Tibial artery (tissue), 4 donors: ENCODE measurements at regions not wholly inside any gene's neighbourhood (a gene's known extent, or its start where the extent isn't known, plus 50 kb on each side); places are given as distances from the start of the nearest gene placed in this dataset.

ENCODE experiments used
- DNase-seq, 2 donors: peaks; one replicate each; pipeline ENCODE4 v3.0.0-alpha.2; 2019
- H3K27ac ChIP-seq, 2 donors: fragments of 200-600 bp; sonication (generic) in 1 of 2; 1 replicate in 1 of 2; 2 replicates in 1 of 2; pipeline ENCODE4 v1.5.1; 2018 to 2019; ENCODE audit warnings: mild to moderate bottlenecking in 1 of 2
- H3K27me3 ChIP-seq, 2 donors: fragments of 200-600 bp; sonication (generic) in 1 of 2; one replicate each; pipeline versions ENCODE4 v1.5.1 to v1.6.0; 2016 to 2019
- H3K36me3 ChIP-seq, 3 donors: fragments of 200-600 bp; sonication (generic) in 2 of 3; one replicate each; pipeline ENCODE4 v1.5.1; 2016 to 2019; ENCODE audit warnings: mild to moderate bottlenecking in 2 of 3
- H3K4me1 ChIP-seq, 4 donors: fragments of 200-600 bp; sonication (generic) in 2 of 4; 1 replicate in 3 of 4; 2 replicates in 1 of 4; pipeline ENCODE4 v1.5.1; 2016 to 2019
- H3K4me3 ChIP-seq, 2 donors: fragments of 200-600 bp; sonication (generic) in 1 of 2; 1 replicate in 1 of 2; 2 replicates in 1 of 2; pipeline ENCODE4 v1.5.1; 2018 to 2019; ENCODE audit warnings: mild to moderate bottlenecking in 2 of 2
- H3K9me3 ChIP-seq, 3 donors: fragments of 200-600 bp; sonication (generic) in 1 of 3; one replicate each; pipeline ENCODE4 v1.5.1; 2016 to 2019
- intact Hi-C: fragments of 100-400 bp; cut with DNase I; formaldehyde crosslinking; loops from one replicate; pipeline ENCODE4 v1.15.0; 2023; ENCODE audit warnings: low total_unique reads
- TF ChIP-seq, protein P1 (sequence below), 2 experiments: fragments of 200-600 bp in 1 of 2; fragments of 450-650 bp in 1 of 2; IDR thresholded peaks; one replicate each; pipeline ENCODE4 v1.5.1; 2017 to 2019; ENCODE audit warnings: antibody characterized with exemption in 2 of 2, mild to moderate bottlenecking in 1 of 2, moderate library complexity in 1 of 2

DNA sequence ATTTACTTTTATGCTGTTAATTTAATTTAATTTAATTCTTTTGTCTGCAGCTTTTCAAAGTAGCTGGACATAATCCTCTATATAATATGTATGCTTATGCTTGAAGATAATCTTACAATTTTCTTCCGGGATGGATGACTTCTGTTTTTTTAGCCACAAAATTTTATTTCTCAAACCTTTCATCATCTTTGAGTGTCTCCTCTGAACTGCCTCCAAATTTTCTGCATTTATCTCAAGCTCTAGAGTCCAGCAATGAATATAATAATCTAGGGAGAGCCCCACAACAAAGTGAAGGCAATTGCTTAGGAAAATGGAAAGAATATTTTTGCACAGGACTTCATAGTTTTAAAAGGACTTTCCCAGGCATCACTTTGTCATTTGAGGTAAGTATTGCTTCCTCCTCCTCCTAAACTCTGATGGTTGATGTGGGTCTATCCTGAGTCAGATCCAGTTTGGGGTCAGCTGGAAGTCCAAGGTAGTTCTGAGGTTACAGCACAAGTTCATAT lies 53.7 kb upstream of the FAM3C start:
- TF ChIP-seq, protein P1, sequence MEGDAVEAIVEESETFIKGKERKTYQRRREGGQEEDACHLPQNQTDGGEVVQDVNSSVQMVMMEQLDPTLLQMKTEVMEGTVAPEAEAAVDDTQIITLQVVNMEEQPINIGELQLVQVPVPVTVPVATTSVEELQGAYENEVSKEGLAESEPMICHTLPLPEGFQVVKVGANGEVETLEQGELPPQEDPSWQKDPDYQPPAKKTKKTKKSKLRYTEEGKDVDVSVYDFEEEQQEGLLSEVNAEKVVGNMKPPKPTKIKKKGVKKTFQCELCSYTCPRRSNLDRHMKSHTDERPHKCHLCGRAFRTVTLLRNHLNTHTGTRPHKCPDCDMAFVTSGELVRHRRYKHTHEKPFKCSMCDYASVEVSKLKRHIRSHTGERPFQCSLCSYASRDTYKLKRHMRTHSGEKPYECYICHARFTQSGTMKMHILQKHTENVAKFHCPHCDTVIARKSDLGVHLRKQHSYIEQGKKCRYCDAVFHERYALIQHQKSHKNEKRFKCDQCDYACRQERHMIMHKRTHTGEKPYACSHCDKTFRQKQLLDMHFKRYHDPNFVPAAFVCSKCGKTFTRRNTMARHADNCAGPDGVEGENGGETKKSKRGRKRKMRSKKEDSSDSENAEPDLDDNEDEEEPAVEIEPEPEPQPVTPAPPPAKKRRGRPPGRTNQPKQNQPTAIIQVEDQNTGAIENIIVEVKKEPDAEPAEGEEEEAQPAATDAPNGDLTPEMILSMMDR (IDR thresholded peaks at IDR 0.05), result no peak
- H3K4me1 ChIP-seq, result peaks cover 0 to 12% (median 0%) of the 10 kb centered on the region in 4 donors
- intact Hi-C loops, result no loop called here
- no peaks in the 10 kb centered on the region for H3K27me3 ChIP-seq
- no peak overlapping the region for H3K27ac ChIP-seq
- no peak overlapping the region for H3K4me3 ChIP-seq
- H3K9me3 ChIP-seq, result no peaks in the 10 kb centered on the region
- no peak for DNase-seq
- no peaks in the 10 kb centered on the region for H3K36me3 ChIP-seq

DNA sequence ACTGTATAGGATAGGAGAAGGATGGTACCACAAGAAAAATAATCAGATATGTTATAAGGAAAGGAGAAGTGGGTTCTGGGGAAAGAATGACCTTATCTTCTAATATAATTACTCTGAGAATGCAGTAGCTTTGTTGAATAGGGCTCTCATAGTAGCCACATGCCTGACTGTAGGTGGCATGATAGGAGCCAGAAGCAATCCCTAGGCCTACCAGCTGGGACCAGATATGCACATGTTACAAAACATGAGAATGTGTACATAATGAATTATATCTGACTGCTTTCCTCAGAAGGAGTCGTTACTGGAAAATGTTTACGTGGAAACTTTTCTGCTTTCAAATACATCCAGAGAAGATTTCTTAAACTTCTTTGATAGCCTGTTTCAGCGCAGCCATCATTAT lies 53.2 kb upstream of the FAM3C start:
- Histone ChIP-seq H3K4me3 (no peak overlapping the region), H3K4me1 (peaks cover 0 to 12% (median 0%) of the 10 kb centered on the region in 4 donors), H3K9me3 (no peaks in the 10 kb centered on the region), H3K27me3 (no peaks in the 10 kb centered on the region), H3K36me3 (no peaks in the 10 kb centered on the region), H3K27ac (no peak overlapping the region)
- intact Hi-C loops, result no loop called here
- DNase-seq, result no peak
- TF ChIP-seq, protein P1 (IDR thresholded peaks at IDR 0.05), result no peak

DNA sequence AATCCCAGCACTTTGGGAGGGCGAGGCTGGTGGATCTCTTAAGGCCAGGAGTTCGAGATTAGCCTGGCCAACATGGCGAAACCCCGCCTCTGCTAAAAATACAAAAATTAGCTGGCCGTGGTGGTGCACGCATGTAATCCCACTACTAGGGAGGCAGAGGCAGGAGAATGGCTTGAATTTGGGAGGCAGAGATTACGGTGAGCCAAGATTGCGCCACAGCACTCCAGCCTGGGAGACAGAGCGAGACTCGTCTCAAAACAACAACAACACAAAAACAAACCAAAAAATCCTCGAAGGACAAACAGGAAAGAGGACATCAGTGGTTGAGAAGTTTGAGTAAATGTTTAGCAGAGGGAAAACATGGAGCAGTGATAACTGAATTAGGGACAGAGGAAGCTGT lies 52.3 kb upstream of the FAM3C start:
- no peak for DNase-seq
- Histone ChIP-seq H3K27ac (no peak overlapping the region), H3K4me3 (no peak overlapping the region), H3K27me3 (no peaks in the 10 kb centered on the region), H3K9me3 (no peaks in the 10 kb centered on the region), H3K4me1 (peaks cover 0 to 12% (median 0%) of the 10 kb centered on the region in 4 donors), H3K36me3 (no peaks in the 10 kb centered on the region)
- intact Hi-C loops, result no loop called here
- TF ChIP-seq, protein P1 (IDR thresholded peaks at IDR 0.05), result no peak

DNA sequence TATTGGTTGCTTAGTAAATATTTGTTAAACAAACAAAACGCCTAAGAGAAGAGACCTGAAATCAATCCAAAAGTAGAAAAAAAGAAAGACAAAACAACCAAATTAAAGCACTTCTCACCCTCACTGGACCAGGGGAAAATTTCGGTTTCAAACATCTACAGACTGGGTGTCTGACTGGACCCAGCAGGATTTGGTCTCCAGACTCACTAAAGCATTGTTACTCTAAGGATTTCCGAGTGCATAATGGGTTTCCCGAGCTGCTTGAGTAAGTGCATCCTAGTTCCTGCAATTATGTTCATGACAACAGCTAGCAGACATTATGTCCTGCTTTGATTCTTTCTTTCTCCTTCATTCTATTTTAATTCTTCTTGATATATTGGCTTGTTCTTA lies 51.8 kb upstream of the FAM3C start:
- intact Hi-C loops, result no loop called here
- DNase-seq, result no peak
- H3K36me3 ChIP-seq, result no peaks in the 10 kb centered on the region
- H3K4me3 ChIP-seq, result no peak overlapping the region
- H3K27me3 ChIP-seq, result no peaks in the 10 kb centered on the region
- TF ChIP-seq, protein P1 (IDR thresholded peaks at IDR 0.05), result no peak
- H3K27ac ChIP-seq, result no peak overlapping the region
- no peaks in the 10 kb centered on the region for H3K9me3 ChIP-seq
- H3K4me1 ChIP-seq, result peaks cover 0 to 12% (median 0%) of the 10 kb centered on the region in 4 donors

DNA sequence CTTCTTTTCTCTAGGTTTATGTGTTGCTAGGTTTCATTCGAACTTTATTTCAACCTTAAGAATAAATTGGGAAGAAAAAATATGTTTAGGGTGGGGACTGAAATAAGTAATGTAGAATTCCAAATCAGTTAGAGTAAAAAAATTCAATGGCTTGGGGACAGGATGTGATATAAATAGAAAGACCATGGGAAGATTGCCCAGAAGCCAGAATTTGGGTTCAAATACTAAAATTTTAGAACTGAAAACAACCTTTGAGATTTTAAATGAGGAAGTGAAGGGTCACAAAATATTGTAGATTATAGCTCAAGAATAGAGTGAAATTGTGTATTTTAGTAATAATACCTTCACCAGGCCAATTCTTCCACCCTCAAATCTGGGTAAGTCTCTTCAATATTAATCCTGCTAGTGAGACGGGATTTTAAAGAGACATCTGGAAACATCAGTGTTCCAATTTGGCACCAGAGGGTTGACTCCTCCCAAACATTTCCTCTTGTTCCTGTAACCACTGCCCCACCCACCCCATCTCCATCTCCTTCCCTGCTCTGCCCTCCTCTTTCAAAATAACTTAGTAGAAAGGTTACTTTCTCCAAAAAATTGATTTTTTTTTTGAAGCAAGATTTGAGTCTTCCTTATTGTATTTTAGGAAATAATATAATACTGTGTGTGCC lies 51.3 kb upstream of the FAM3C start:
- DNase-seq, result peak in 1 of 2 donors; percentile 69
- Histone ChIP-seq H3K4me1 (peaks cover 0 to 12% (median 0%) of the 10 kb centered on the region in 4 donors), H3K9me3 (no peaks in the 10 kb centered on the region), H3K36me3 (no peaks in the 10 kb centered on the region), H3K4me3 (no peak overlapping the region), H3K27ac (no peak overlapping the region), H3K27me3 (no peaks in the 10 kb centered on the region)
- intact Hi-C loops, result no loop called here
- TF ChIP-seq, protein P1 (IDR thresholded peaks at IDR 0.05), result no peak
